ENCODE measurements at regions not wholly inside any gene's neighbourhood (a gene's known extent, or its start where the extent isn't known, plus 50 kb on each side); places are given as distances from the start of the nearest gene placed in this dataset.

DNA sequence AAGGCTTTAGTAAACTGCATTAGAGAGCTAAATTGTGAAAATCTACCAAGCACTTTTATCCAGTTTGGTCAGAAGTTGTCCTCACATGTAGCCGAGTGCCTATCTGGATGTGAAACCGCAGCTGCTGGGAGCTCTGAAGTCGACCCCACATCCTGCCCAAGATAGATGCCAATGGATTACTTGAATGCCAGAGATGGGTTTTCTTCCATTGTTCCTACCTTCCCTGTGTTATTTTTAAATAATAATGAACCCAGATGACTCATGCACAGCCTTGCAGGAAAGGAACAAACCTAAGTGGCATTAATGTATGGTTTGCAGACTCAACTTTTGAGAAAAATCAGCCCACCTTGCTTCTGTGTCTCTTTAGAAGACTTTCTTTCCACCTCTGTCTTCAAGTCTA is 408.5 kb downstream of the FBXO15 start:
- TF ChIP-seq, protein P1, sequence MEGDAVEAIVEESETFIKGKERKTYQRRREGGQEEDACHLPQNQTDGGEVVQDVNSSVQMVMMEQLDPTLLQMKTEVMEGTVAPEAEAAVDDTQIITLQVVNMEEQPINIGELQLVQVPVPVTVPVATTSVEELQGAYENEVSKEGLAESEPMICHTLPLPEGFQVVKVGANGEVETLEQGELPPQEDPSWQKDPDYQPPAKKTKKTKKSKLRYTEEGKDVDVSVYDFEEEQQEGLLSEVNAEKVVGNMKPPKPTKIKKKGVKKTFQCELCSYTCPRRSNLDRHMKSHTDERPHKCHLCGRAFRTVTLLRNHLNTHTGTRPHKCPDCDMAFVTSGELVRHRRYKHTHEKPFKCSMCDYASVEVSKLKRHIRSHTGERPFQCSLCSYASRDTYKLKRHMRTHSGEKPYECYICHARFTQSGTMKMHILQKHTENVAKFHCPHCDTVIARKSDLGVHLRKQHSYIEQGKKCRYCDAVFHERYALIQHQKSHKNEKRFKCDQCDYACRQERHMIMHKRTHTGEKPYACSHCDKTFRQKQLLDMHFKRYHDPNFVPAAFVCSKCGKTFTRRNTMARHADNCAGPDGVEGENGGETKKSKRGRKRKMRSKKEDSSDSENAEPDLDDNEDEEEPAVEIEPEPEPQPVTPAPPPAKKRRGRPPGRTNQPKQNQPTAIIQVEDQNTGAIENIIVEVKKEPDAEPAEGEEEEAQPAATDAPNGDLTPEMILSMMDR (IDR thresholded peaks at IDR 0.05; ENCODE audit: low read depth, low read length, missing input control), result no peak
- TF ChIP-seq SP1 (IDR thresholded peaks at IDR 0.05) (no peak), YY1 (IDR thresholded peaks at IDR 0.05) (no peak), TAF1 (conservative IDR thresholded peaks at IDR 0.05) (no peak), RAD21 (IDR thresholded peaks at IDR 0.05) (no peak), RXRA (IDR thresholded peaks at IDR 0.05) (no peak), EGR1 (IDR thresholded peaks at IDR 0.05; ENCODE audit: low read depth in 2 of 2) (no peak), FOXA1 (IDR thresholded peaks at IDR 0.05) (no peak), HNF4G (IDR thresholded peaks at IDR 0.05) (no peak), GABPA (IDR thresholded peaks at IDR 0.05 in 1 of 2, conservative IDR thresholded peaks at IDR 0.05 in 1 of 2) (no peak)
- TF ChIP-seq, protein P2, sequence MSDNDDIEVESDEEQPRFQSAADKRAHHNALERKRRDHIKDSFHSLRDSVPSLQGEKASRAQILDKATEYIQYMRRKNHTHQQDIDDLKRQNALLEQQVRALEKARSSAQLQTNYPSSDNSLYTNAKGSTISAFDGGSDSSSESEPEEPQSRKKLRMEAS (IDR thresholded peaks at IDR 0.05), result no peak
- TF ChIP-seq, protein P3, sequence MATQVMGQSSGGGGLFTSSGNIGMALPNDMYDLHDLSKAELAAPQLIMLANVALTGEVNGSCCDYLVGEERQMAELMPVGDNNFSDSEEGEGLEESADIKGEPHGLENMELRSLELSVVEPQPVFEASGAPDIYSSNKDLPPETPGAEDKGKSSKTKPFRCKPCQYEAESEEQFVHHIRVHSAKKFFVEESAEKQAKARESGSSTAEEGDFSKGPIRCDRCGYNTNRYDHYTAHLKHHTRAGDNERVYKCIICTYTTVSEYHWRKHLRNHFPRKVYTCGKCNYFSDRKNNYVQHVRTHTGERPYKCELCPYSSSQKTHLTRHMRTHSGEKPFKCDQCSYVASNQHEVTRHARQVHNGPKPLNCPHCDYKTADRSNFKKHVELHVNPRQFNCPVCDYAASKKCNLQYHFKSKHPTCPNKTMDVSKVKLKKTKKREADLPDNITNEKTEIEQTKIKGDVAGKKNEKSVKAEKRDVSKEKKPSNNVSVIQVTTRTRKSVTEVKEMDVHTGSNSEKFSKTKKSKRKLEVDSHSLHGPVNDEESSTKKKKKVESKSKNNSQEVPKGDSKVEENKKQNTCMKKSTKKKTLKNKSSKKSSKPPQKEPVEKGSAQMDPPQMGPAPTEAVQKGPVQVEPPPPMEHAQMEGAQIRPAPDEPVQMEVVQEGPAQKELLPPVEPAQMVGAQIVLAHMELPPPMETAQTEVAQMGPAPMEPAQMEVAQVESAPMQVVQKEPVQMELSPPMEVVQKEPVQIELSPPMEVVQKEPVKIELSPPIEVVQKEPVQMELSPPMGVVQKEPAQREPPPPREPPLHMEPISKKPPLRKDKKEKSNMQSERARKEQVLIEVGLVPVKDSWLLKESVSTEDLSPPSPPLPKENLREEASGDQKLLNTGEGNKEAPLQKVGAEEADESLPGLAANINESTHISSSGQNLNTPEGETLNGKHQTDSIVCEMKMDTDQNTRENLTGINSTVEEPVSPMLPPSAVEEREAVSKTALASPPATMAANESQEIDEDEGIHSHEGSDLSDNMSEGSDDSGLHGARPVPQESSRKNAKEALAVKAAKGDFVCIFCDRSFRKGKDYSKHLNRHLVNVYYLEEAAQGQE (IDR thresholded peaks at IDR 0.05), result no peak
- TF ChIP-seq, protein P4, sequence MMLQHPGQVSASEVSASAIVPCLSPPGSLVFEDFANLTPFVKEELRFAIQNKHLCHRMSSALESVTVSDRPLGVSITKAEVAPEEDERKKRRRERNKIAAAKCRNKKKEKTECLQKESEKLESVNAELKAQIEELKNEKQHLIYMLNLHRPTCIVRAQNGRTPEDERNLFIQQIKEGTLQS (IDR thresholded peaks at IDR 0.05), result no peak
- TF ChIP-seq, protein P5, sequence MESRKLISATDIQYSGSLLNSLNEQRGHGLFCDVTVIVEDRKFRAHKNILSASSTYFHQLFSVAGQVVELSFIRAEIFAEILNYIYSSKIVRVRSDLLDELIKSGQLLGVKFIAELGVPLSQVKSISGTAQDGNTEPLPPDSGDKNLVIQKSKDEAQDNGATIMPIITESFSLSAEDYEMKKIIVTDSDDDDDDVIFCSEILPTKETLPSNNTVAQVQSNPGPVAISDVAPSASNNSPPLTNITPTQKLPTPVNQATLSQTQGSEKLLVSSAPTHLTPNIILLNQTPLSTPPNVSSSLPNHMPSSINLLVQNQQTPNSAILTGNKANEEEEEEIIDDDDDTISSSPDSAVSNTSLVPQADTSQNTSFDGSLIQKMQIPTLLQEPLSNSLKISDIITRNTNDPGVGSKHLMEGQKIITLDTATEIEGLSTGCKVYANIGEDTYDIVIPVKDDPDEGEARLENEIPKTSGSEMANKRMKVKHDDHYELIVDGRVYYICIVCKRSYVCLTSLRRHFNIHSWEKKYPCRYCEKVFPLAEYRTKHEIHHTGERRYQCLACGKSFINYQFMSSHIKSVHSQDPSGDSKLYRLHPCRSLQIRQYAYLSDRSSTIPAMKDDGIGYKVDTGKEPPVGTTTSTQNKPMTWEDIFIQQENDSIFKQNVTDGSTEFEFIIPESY (IDR thresholded peaks at IDR 0.05), result no peak

Measured in liver (tissue), 3 donors.